ENCODE measurements at regions not wholly inside any gene's neighbourhood (a gene's known extent, or its start where the extent isn't known, plus 50 kb on each side); places are given as distances from the start of the nearest gene placed in this dataset.

- TF ChIP-seq POLR2A (IDR thresholded peaks at IDR 0.05; ENCODE audit: low read depth, low read length) (no peak), POLR2AphosphoS5 (IDR thresholded peaks at IDR 0.05; ENCODE audit: low read depth, low read length) (no peak), TAF1 (IDR thresholded peaks at IDR 0.05; ENCODE audit: low read depth, low read length) (no peak), SPI1 (IDR thresholded peaks at IDR 0.05; ENCODE audit: low read depth, low read length) (no peak), POU2F2 (IDR thresholded peaks at IDR 0.05; ENCODE audit: low read depth, low read length) (no peak), PAX5 (IDR thresholded peaks at IDR 0.05; ENCODE audit: insufficient read depth, low read length, severe bottlenecking) (no peak)
Measured at GRCh38 chr16:82456683-82457082, 170.1 kb upstream of the CDH13 start.
